Kidney (tissue), 13 donors: ENCODE measurements at regions not wholly inside any gene's neighbourhood (a gene's known extent, or its start where the extent isn't known, plus 50 kb on each side); places are given as distances from the start of the nearest gene placed in this dataset.

Experiments
- DNase-seq, 5 donors: peaks; one replicate each; pipeline ENCODE4 v3.0.0-alpha.2; 2013 to 2020
- FAIRE-seq: peaks from 2 replicates; lab custom pipeline; 2012; peaks lifted over from hg19 to GRCh38; lab: Jason Lieb, UNC
- H3K27ac ChIP-seq, 2 donors: one replicate each; pipeline ENCODE4 v1.7.0; 2013; ENCODE audit warnings: low read depth in 2 of 2, low read length in 2 of 2, inconsistent platforms in 1 of 2
- H3K27me3 ChIP-seq: one replicate; pipeline ENCODE4 v1.7.1; 2013; ENCODE audit warnings: low read length, inconsistent platforms; ENCODE audit not compliant: control insufficient read depth, insufficient read depth
- H3K36me3 ChIP-seq, 3 donors: one replicate each; pipeline versions ENCODE4 v1.7.0 to v1.7.1; 2013; ENCODE audit warnings: low read length in 3 of 3, control low read depth in 1 of 3, inconsistent platforms in 1 of 3; ENCODE audit not compliant: insufficient read depth in 3 of 3, control insufficient read depth in 2 of 3
- H3K4me1 ChIP-seq, 3 donors: one replicate each; pipeline versions ENCODE4 v1.7.0 to v1.7.1; 2013; ENCODE audit warnings: low read length in 3 of 3, inconsistent platforms in 1 of 3, low read depth in 1 of 3; ENCODE audit not compliant: control insufficient read depth in 2 of 3, insufficient read depth in 2 of 3
- H3K4me3 ChIP-seq, 3 donors: one replicate each; pipeline versions ENCODE4 v1.7.0 to v1.8.1; 2013; ENCODE audit warnings: low read length in 3 of 3, control low read depth in 1 of 3, inconsistent platforms in 1 of 3
- H3K9ac ChIP-seq, 3 donors: one replicate each; pipeline versions ENCODE4 v1.7.0 to v1.7.1; 2013; ENCODE audit warnings: low read length in 3 of 3, control low read depth in 1 of 3, inconsistent platforms in 1 of 3
- H3K9me3 ChIP-seq, 3 donors: one replicate each; pipeline versions ENCODE4 v1.7.0 to v1.7.1; 2013; ENCODE audit warnings: low read length in 3 of 3, control low read depth in 1 of 3, inconsistent platforms in 1 of 3; ENCODE audit not compliant: control insufficient read depth in 2 of 3, insufficient read depth in 1 of 3
- CTCF ChIP-seq: IDR thresholded peaks from 3 replicates; pipeline ENCODE4 v1.5.1; 2012; ENCODE audit warnings: mild to moderate bottlenecking, moderate library complexity, borderline replicate concordance; ENCODE audit not compliant: insufficient read depth; ENCODE audit errors: extremely low read depth
- intact Hi-C: fragments of 100-400 bp; cut with DNase I; formaldehyde crosslinking; loops from one replicate; pipeline ENCODE4 v1.11.1; 2022
- donor health status: control.
- donor health status: control.
- donor health status: control.
- donor health status: control.
- donor health status: control.
- donor health status: DM: yes; HTN: yes; CAD: no.
- donor health status: Normal renal cell carcinoma (clear cell type).

GRCh38 chr9:19700699-19701098 is 88.1 kb downstream of the SLC24A2 start:
- Histone ChIP-seq H3K9me3 (no peaks in the 10 kb centered on the region), H3K4me3 (no peak overlapping the region), H3K4me1 (no peaks in the 10 kb centered on the region), H3K27me3 (no peaks in the 10 kb centered on the region), H3K27ac (no peak overlapping the region), H3K36me3 (no peaks in the 10 kb centered on the region), H3K9ac (no peak overlapping the region)
- TF ChIP-seq CTCF, result no peak
- FAIRE-seq (no peak), DNase-seq (no peak)
- intact Hi-C loops, result no loop called here

- Histone ChIP-seq H3K27me3 (no peaks in the 10 kb centered on the region), H3K9me3 (no peaks in the 10 kb centered on the region), H3K4me1 (no peaks in the 10 kb centered on the region), H3K4me3 (no peak overlapping the region), H3K9ac (no peak overlapping the region), H3K36me3 (no peaks in the 10 kb centered on the region), H3K27ac (no peak overlapping the region)
- DNase-seq (no peak), FAIRE-seq (no peak)
- TF ChIP-seq CTCF, result no peak
- intact Hi-C loops, result no loop called here
Observed at GRCh38 chr9:19699756-19700155, 89.1 kb downstream of the SLC24A2 start.

- FAIRE-seq, result no peak
Observed at GRCh38 chr9:19698960-19699359, 89.9 kb downstream of the SLC24A2 start.

More at GRCh38 chr9:19698960-19699359, 89.9 kb downstream of the SLC24A2 start:
- Histone ChIP-seq H3K27me3 (no peaks in the 10 kb centered on the region), H3K27ac (no peak overlapping the region), H3K9me3 (no peaks in the 10 kb centered on the region), H3K36me3 (no peaks in the 10 kb centered on the region), H3K9ac (no peak overlapping the region), H3K4me1 (no peaks in the 10 kb centered on the region), H3K4me3 (no peak overlapping the region)
- DNase-seq, result no peak
- intact Hi-C loops, result no loop called here
- TF ChIP-seq CTCF, result no peak
